Lower leg skin (tissue), 4 donors: ENCODE measurements at regions not wholly inside any gene's neighbourhood (a gene's known extent, or its start where the extent isn't known, plus 50 kb on each side); places are given as distances from the start of the nearest gene placed in this dataset.

Experiments
- DNase-seq, 2 donors: peaks; one replicate each; pipeline ENCODE4 v3.0.0-alpha.2; 2019; ENCODE audit warnings: low spot score in 2 of 2
- H3K4me3 ChIP-seq: fragments of 200-600 bp; sonication (generic); 2 replicates; pipeline ENCODE4 v1.5.1; 2017; ENCODE audit warnings: mild to moderate bottlenecking, low read depth; ENCODE audit not compliant: poor library complexity, severe bottlenecking
- POLR2A ChIP-seq, 2 donors: fragments of 450-650 bp; IDR thresholded peaks; one replicate each; pipeline ENCODE4 v1.6.1; 2016 to 2017; ENCODE audit warnings: antibody characterized with exemption in 2 of 2, mild to moderate bottlenecking in 1 of 2, moderate library complexity in 1 of 2
- WGBS, 2 donors: methylation state at CpG; one replicate each; pipeline ENCODE4 v1.1.5; 2018; 5-methylcytosine and 5-hydroxymethylcytosine counted together
- intact Hi-C: fragments of 100-400 bp; cut with DNase I; formaldehyde crosslinking; loops from one replicate; pipeline ENCODE4 v1.15.0; 2023; ENCODE audit warnings: low total_unique reads
- TF ChIP-seq, protein P1 (sequence below), 3 donors: fragments of 450-650 bp; IDR thresholded peaks; one replicate each; pipeline ENCODE4 v1.5.1; 2016; ENCODE audit warnings: antibody characterized with exemption in 3 of 3, mild to moderate bottlenecking in 3 of 3, moderate library complexity in 2 of 3

DNA sequence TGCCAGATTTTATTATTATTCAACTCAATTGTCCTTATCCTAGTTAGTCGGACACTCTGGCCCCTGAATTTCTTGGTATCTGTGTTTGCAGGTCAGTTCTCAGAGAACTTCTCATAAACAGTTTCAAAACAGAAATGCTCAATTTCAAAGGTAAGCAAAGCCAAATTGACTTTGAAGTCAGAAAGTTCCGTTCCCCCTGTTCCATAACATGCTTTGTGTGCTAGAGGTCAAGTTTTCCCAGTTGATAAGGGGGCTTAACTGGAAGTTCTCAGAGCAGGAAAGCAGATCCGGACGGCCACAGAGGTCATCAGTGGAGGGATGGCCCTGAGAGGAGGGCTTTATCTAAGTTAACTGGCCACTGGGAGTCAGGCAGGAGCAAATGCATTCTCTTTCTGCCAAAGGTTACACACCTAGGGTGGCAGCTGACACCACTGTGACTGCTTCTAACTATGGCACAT is 417.2 kb downstream of the COG6 start:
- no peak overlapping the region for H3K4me3 ChIP-seq
- TF ChIP-seq, protein P1, sequence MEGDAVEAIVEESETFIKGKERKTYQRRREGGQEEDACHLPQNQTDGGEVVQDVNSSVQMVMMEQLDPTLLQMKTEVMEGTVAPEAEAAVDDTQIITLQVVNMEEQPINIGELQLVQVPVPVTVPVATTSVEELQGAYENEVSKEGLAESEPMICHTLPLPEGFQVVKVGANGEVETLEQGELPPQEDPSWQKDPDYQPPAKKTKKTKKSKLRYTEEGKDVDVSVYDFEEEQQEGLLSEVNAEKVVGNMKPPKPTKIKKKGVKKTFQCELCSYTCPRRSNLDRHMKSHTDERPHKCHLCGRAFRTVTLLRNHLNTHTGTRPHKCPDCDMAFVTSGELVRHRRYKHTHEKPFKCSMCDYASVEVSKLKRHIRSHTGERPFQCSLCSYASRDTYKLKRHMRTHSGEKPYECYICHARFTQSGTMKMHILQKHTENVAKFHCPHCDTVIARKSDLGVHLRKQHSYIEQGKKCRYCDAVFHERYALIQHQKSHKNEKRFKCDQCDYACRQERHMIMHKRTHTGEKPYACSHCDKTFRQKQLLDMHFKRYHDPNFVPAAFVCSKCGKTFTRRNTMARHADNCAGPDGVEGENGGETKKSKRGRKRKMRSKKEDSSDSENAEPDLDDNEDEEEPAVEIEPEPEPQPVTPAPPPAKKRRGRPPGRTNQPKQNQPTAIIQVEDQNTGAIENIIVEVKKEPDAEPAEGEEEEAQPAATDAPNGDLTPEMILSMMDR (IDR thresholded peaks at IDR 0.05), result no peak
- no peak for TF ChIP-seq POLR2A (IDR thresholded peaks at IDR 0.05)
- intact Hi-C loops, result no loop called here
- DNase-seq, result no peak
- WGBS, 2 donors, result 92 to 97% methylated on average over 4 of the region's 4 CpGs

DNA sequence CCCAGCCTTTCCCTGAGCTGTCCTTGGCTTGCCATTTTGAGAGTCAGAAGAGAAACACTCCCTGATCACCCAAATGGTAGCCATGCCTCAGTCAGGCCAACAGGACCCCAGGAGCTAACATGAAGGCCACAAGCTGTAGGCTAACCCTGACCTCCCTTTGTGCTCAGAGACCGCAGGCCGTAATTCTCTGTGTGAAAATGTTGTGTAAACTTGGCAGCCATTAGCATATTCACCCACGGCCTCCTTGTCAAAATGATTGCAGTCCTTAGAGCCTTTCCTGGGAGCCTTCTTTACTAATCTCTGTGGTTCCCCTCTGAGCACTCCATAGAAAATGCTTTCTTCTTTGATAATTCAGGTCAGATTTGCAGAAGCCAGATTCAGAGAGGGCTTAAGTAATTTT is 418.9 kb downstream of the COG6 start:
- TF ChIP-seq, protein P1 (IDR thresholded peaks at IDR 0.05), result no peak
- no peak for TF ChIP-seq POLR2A (IDR thresholded peaks at IDR 0.05)
- DNase-seq, result no peak
- 83 to 87% methylated on average over 3 of the region's 3 CpGs for WGBS, 2 donors
- no peak overlapping the region for H3K4me3 ChIP-seq
- intact Hi-C loops, result no loop called here

DNA sequence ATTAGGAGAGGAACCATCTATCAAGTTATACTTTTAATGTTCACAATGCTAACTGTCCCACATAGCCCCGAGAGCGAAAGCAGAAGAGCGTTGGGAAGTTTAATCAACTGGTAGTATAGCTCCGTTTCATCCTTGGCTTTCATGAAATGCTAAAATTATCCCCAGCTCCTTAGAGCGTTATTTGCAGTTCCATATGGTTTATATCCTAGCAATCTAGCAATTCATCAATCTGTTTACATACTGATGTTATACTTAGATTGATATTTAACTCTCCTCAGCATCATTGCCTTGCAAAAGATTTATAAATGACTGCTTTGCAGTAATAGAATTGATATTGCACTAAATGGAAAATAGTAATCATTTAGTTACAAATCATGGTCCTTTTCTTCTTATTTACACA is 419.8 kb downstream of the COG6 start:
- intact Hi-C loops, result no loop called here

DNA sequence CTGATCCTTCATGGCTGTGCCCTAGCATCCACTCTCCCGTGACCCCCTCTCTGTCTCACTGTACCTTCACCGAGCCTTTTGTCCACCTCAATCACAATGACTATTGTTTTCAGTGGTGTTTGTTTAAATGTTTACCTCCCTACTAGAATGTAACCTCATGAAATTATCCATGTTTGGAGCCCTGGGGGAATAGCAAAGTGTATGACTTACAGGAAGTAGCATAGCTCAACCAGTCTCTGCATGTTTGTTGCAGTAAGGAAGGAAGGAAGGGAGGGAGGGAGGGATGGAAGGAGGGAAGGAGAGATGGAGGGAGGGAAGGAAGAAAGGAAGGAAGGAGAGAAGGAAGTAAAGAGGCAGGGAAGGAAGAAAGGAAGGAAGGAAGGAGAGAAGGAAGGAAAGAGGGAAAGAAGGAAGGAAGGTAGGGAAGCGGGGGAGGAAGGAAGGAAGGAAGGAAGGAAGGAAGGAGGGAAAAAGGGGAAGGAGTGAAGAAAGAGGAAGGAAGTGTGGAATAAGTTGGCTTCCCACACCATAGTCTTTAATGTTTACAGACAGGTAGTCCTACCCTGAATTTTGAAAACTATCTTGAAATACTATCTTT is 421.4 kb downstream of the COG6 start:
- no peak for TF ChIP-seq POLR2A (IDR thresholded peaks at IDR 0.05)
- TF ChIP-seq, protein P1 (IDR thresholded peaks at IDR 0.05), result no peak
- 78 to 85% methylated on average over 3 of the region's 3 CpGs for WGBS, 2 donors
- intact Hi-C loops, result no loop called here
- H3K4me3 ChIP-seq, result no peak overlapping the region
- no peak for DNase-seq

More for the DNA sequence above, 419.8 kb downstream of the COG6 start:
- 91% methylated on average over 5 of the region's 5 CpGs for WGBS, 2 donors
- TF ChIP-seq, protein P1 (IDR thresholded peaks at IDR 0.05), result no peak
- TF ChIP-seq POLR2A (IDR thresholded peaks at IDR 0.05), result no peak
- no peak overlapping the region for H3K4me3 ChIP-seq
- no peak for DNase-seq

DNA sequence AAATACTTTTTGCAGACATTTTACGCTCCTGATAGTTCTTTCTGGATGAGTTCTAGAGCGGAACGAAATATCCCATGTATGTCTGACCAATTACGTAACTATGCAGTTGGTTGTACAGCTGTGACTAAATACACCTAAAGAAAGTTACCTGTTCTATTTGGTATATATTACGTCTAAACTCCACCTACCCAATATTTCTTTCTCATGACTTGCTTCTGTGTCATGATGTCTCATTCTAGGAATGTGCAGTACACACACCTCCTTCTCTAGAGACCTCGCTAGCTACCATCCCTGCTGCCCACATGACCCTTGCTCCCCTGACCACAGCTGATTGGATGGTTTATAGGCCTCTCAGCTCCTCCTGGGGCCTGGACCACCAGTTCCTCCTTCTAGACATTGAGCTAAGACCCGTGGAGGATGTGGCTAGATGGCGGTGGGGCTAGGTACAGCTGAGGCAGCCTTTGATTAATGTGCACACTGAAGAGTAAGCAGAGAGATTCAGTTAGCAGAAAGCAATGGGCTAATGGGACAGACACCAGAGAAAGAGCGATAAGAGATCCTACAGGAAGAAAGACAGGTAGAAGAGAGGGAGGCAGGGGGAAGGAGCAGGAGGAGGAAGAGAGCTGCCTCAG is 422.1 kb downstream of the COG6 start:
- peak in 1 of 2 donors; percentile 26 for DNase-seq
- H3K4me3 ChIP-seq, result no peak overlapping the region
- 93 to 95% methylated on average over 9 of the region's 9 CpGs for WGBS, 2 donors
- intact Hi-C loops, result no loop called here
- TF ChIP-seq POLR2A (IDR thresholded peaks at IDR 0.05), result no peak
- TF ChIP-seq, protein P1 (IDR thresholded peaks at IDR 0.05), result no peak
